ENCODE measurements at regions not wholly inside any gene's neighbourhood (a gene's known extent, or its start where the extent isn't known, plus 50 kb on each side); places are given as distances from the start of the nearest gene placed in this dataset.

- no peak for TF ChIP-seq REST (IDR thresholded peaks at IDR 0.05; ENCODE audit: insufficient read depth in 1 of 2, low read depth in 2 of 2, low read length in 2 of 2)
- TF ChIP-seq TAF1 (IDR thresholded peaks at IDR 0.05; ENCODE audit: borderline replicate concordance, insufficient read depth, low read length) = no peak
- no peak for TF ChIP-seq POLR2AphosphoS5 (IDR thresholded peaks at IDR 0.05; ENCODE audit: low read depth, low read length)
Observed at GRCh38 chrX:43604753-43605152, 51.3 kb upstream of the MAOA start.
